Ovary (tissue), 3 donors: ENCODE measurements at regions not wholly inside any gene's neighbourhood (a gene's known extent, or its start where the extent isn't known, plus 50 kb on each side); places are given as distances from the start of the nearest gene placed in this dataset.

ENCODE experiments used
- POLR2A ChIP-seq: fragments of 450-650 bp; IDR thresholded peaks from one replicate; pipeline ENCODE4 v1.6.1; 2017; ENCODE audit warnings: antibody characterized with exemption, mild to moderate bottlenecking, moderate library complexity
- TF ChIP-seq, protein P1 (sequence below), 3 donors: fragments of 450-650 bp in 2 of 3; fragments of 200-600 bp in 1 of 3; IDR thresholded peaks; one replicate each; pipeline versions ENCODE4 v1.5.1 to v1.8.0; 2016 to 2022; ENCODE audit warnings: antibody characterized with exemption in 3 of 3, mild to moderate bottlenecking in 1 of 3
- donor health status: DM: no; HTN: no; CAD: no.

- TF ChIP-seq, protein P1, sequence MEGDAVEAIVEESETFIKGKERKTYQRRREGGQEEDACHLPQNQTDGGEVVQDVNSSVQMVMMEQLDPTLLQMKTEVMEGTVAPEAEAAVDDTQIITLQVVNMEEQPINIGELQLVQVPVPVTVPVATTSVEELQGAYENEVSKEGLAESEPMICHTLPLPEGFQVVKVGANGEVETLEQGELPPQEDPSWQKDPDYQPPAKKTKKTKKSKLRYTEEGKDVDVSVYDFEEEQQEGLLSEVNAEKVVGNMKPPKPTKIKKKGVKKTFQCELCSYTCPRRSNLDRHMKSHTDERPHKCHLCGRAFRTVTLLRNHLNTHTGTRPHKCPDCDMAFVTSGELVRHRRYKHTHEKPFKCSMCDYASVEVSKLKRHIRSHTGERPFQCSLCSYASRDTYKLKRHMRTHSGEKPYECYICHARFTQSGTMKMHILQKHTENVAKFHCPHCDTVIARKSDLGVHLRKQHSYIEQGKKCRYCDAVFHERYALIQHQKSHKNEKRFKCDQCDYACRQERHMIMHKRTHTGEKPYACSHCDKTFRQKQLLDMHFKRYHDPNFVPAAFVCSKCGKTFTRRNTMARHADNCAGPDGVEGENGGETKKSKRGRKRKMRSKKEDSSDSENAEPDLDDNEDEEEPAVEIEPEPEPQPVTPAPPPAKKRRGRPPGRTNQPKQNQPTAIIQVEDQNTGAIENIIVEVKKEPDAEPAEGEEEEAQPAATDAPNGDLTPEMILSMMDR (IDR thresholded peaks at IDR 0.05): no peak
- no peak for TF ChIP-seq POLR2A
Observed at GRCh38 chr9:22574740-22575139, 128.1 kb downstream of the DMRTA1 start.
